T1000 (cell line): ENCODE measurements at regions not wholly inside any gene's neighbourhood (a gene's known extent, or its start where the extent isn't known, plus 50 kb on each side); places are given as distances from the start of the nearest gene placed in this dataset.

Experiments
- DNase-seq: peaks from one replicate; lab custom pipeline; 2025; ENCODE audit warnings: mixed read lengths; lab: John Stamatoyannopoulos, UW

GRCh38 chr5:121741156-121741555 is 110.5 kb upstream of the FTMT start:
- DNase-seq, result no peak

GRCh38 chr5:121744577-121744976 is 107.1 kb upstream of the FTMT start:
- no peak for DNase-seq

GRCh38 chr5:121745407-121745806 is 106.3 kb upstream of the FTMT start:
- no peak for DNase-seq

DNA sequence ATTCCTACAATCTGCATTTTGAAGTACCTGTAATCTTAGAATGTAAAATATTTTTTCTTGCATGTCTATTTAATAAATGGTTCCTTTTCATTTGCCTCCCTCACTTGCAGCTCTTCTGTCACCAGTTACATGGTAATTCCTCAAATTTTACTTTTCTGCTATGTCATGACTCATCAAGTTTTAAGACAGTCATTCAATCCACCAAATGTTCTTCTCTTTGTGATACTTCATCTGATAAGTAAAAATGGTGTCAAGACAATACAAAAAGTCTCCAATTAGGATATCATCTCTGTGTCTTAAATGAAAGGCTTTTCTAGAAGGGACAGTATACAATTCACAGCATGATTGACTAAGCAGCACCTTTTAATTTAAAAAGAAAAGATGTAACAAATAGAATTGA is 104.9 kb upstream of the FTMT start:
- DNase-seq, result no peak

DNA sequence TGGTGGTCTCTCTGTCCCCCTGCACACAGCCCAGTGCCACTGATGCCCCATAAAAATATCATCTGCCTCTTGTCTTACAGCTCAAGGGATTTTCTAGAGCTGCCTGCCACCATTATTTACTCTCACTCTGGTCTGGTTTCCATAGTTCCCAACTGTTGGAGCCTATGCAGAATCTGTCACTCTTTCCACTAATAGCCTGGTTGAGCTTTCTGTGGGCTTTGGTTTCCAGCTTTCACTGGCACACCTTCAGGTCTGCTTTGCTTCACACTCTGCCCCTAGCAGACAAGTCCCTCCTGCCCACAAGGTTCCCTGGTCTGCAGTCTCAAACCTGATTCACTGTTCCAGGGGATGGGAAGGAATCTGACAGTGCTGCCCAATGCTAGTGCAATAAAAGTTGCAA is 103.0 kb upstream of the FTMT start:
- no peak for DNase-seq

- no peak for DNase-seq
Observed at GRCh38 chr5:121752149-121752548, 99.5 kb upstream of the FTMT start.

DNA sequence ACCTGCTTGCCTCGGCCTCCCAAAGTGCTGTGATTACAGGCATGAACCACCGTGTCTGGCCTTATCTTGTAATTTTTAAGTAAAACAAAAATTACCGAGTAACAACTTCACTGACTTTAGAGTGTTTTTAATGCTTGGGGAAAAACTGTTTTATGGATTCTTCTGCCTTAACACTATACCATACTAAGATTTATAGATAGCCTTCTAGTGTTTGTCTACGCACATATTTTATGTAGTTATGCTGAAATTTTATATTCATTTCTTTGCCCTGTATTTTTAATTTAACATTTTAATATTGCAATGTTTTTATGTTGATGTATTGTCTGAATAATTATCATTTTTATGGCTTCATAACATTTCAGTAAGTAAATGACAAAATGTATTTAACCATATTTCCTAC is 96.4 kb upstream of the FTMT start:
- no peak for DNase-seq

GRCh38 chr5:121757753-121758152 is 93.9 kb upstream of the FTMT start:
- no peak for DNase-seq

- DNase-seq, result no peak
Observed at GRCh38 chr5:121758615-121759014, 93.1 kb upstream of the FTMT start.

GRCh38 chr5:121762426-121762825 is 89.3 kb upstream of the FTMT start:
- DNase-seq, result no peak

DNA sequence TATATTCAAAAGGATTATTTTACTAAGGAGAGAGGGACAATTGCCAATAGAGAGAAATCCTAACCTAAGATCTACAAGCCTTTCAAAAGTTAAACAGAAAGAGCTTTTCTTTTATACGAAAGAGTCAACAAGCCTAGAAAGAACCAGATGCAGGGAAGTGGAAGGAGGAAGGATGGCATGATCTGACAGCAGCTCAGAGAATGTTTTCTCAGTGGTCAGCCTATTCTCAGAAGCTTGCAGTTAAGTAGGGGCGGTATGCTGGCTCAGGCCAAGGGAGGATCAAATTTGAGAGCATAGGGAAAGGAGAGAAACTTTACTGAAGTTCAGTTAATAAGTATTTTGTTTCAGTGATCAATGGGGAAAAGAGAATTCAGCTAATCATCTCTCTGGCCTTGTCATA is 88.0 kb upstream of the FTMT start:
- DNase-seq, result no peak

- no peak for DNase-seq
Observed at GRCh38 chr5:121780406-121780805, 71.3 kb upstream of the FTMT start.

- DNase-seq, result no peak
Observed at GRCh38 chr5:121783700-121784099, 68.0 kb upstream of the FTMT start.

DNA sequence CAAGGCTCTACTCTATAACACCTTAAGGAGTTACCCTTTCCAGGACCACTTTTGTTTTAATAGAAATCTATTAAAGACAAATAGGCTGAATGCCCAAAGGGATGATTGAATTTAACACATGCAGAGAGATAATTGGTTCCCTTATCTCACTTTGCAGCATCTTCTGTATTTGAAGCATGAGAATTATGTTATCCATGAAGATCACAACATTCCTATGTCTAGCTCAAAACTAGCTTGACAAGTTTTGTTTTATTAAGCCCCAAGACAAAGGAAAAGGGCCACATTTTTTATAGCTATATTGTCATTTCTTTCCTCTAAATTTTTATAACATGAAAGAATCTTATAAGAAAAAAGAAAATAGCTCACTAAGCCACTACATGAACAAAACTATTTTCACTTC is 57.9 kb upstream of the FTMT start:
- no peak for DNase-seq

- DNase-seq, result no peak
Observed at GRCh38 chr5:121795511-121795910, 56.2 kb upstream of the FTMT start.

DNA sequence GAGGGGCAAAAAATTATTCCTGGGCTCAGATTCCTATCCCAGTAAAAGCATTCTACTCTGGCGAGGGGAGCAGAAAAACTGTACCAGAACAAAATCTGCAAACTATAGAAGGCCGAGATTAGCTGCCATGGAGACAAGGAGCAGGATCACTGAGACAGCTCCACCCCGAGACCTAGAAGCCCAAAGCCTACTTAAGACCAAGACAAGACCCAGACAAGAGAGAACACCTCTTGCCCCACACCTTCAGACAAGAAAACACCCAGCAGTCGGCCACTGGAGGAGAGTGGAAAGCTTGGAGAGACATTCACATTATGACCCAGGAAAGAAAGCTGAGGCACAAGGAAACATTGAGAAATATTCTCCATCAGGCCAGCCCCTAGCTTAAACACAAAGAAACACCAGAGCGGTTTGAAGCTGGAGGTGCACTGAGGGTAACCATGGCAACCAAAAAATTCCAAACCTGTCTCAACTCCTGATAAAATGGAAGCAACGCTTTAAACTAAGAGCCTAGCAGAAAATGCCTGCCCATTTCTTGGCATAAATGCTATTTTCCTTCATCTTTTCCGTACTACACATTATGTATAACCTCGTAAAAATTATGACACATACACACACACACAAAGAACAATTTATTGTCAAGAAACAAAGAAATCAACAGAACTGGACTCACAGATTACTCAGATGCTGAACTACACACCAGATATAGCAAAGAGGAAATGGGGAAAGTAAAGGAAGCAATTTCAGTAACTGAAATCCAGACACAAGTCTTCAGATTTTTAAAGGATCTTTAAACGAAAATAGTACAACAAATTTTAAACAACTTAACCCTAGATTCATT is 53.8 kb upstream of the FTMT start:
- no peak for DNase-seq
